HG02981 (cell line): ENCODE measurements at regions not wholly inside any gene's neighbourhood (a gene's known extent, or its start where the extent isn't known, plus 50 kb on each side); places are given as distances from the start of the nearest gene placed in this dataset.
"Not testable (repeated sequence)": the region's sequence is repeated elsewhere in the genome, so short reads cannot be mapped to it uniquely, and the experiment has no call there.

ENCODE experiments used
- ATAC-seq: cut with Tn5 transposase; IDR thresholded peaks from one replicate; pipeline ENCODE4 v1.9.1; 2021; ENCODE audit warnings: mild to moderate bottlenecking, moderate library complexity; ENCODE audit not compliant: unreplicated experiment

- no peak for ATAC-seq
These were observed 480.6 kb upstream of the CYLC2 start for GRCh38 chr9:102514541-102514940.

DNA sequence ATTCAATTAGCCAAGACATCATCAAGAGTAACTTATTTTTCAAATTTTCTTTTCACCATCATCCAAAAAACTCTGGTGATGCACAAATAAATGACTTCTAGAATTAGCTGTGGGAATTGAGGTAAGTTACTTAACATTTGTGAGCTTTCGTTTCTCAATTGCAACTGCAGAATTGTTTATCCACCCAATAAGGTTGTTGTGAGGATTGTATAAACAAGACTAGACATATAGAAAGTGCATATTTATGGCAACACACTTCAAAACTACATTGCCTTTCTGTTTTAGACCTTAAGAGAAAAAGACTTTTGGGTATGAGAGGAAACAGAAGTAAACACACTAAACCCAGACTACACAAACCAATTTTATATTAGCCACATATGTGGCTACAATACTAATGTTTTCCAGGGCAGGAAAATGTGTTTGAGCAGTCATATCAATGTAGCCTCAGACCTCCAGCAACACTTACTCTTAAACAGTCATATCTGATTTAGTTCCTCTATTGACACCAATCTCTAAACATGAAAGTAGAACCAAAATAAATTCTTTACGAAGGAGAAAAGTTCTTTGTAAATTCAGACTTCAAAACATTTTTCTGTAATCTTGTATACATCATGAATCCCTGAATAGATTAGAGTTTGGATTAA, 488.0 kb upstream of the CYLC2 start:
- no peak for ATAC-seq

GRCh38 chr9:102506406-102506805, 488.7 kb upstream of the CYLC2 start:
- no peak for ATAC-seq

DNA sequence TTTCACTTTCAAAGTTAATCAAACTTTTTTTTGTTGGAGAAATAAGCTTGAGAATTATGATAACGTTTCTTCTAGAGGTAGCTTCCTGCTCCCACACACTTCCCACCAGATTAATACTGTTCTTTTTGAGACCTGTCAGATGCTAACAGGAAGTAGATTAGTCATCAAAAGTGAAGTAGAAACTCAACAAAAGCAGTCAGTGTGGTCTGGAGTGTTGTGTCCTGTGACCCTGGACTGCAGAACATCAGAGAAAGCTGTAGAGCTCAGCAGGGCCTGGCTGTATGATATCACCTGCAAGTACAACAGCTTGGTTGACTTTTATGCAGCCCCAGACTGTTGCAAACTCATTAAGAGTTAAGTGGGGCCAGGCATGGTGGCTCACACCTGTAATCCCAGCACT, 495.7 kb upstream of the CYLC2 start:
- peak; percentile 90 for ATAC-seq

DNA sequence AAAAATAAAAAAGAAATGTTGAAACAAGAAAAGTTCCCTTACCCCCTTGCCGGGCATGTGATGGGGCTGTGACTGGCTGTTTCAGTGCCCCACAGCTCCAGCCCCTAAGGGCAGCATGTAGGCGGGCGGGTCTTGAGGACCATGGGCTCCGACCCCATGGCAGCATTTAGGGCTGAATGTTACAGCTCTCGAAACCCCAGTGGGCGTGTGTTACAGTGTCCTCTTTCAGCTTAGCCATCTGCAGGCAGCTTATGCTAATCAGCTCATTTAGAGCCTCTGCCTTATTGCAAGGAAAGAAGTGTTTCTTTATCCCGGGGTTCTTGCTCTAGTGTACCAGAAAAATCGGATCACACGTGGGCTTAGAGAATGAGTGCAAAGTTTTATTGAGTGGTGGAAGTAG, 497.4 kb upstream of the CYLC2 start:
- ATAC-seq, result no peak

DNA sequence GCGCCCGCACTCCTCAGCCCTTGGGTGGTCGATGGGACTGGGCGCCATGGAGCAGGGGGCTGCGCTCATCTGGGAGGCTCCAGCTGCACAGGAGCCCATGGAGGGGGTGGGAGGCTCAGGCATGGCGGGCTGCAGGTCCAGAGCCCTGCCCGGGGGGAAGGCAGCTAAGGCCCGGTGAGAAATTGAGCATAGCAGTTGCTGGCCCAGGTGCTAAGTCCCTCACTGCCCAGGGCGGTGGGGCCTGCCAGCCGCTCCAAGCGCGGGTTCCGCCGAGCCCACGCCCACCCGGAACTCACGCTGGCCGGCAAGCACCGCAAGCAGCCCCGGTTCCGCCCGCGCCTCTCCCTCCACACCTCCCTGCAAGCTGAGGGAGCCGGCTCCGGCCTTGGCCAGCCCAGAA, 508.2 kb upstream of the CYLC2 start:
- not testable (repeated sequence) for ATAC-seq

GRCh38 chr9:102483651-102484050, 511.5 kb upstream of the CYLC2 start:
- no peak for ATAC-seq

- ATAC-seq, result no peak
These were observed 512.4 kb upstream of the CYLC2 start for GRCh38 chr9:102482776-102483175.

DNA sequence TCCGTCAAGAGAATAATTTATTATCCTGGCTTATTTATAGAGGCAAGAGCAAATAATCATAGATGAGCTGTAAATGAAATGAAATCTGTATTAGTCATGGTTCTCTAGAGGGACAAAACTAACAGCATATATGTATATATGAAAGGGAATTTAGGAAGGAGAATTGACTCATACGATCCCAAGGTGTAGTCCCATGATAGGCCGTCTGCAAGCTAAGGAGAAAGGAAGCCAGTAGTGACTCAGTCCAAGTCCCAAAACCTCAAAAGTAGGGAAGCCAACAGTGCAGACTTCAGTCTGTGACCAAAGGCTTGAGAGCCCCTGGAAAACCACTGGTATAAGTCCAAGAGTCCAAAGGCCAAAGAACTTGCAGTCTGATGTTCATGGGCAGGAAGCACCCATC, 515.9 kb upstream of the CYLC2 start:
- ATAC-seq, result no peak

- ATAC-seq, result no peak
These were observed 520.8 kb upstream of the CYLC2 start for GRCh38 chr9:102474357-102474756.

DNA sequence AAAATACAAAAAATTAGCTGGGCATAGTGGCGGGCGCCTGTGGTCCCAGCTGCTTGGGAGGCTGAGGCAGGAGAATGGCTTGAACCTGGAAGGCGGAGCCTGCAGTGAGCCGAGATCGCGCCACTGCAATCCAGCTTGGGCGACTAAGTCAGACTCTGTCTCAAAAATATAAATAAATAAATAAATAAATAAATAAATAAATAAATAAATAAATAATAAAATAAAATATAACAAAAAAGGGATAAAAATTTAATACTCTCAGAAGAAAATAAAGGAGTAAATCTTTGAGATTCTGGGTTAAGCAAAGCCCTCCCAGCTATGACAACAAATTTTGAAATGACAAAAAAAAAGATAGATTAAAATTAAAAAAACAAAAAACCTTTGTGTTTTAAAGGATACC, 525.7 kb upstream of the CYLC2 start:
- ATAC-seq, result not testable (repeated sequence)

GRCh38 chr9:102461156-102461819, 533.8 kb upstream of the CYLC2 start:
- ATAC-seq, result no peak

- no peak for ATAC-seq
These were observed 535.3 kb upstream of the CYLC2 start for GRCh38 chr9:102459828-102460227.

- ATAC-seq, result no peak
These were observed 538.6 kb upstream of the CYLC2 start for GRCh38 chr9:102456562-102456961.

GRCh38 chr9:102445906-102446305, 549.2 kb upstream of the CYLC2 start:
- ATAC-seq, result no peak

- ATAC-seq, result no peak
These were observed 549.9 kb upstream of the CYLC2 start for GRCh38 chr9:102445181-102445747.

DNA sequence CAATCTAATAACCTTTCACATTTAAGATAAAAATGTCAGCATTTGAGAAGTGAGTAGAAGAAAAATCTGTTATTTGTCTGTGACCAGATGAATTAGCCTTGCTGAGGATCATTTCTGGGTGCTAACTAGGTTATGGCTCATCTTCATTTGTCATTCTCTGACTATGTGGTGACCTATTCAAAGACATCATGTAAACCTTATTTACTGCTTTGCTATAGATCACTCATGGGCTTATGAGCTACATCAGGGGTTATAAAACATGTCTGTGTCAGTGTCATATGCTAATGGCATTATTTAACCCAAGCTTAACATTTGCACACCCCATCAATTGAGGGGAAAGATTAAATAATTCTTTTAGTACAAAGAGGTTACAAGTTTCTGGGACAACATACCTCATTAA, 555.5 kb upstream of the CYLC2 start:
- ATAC-seq, result no peak

DNA sequence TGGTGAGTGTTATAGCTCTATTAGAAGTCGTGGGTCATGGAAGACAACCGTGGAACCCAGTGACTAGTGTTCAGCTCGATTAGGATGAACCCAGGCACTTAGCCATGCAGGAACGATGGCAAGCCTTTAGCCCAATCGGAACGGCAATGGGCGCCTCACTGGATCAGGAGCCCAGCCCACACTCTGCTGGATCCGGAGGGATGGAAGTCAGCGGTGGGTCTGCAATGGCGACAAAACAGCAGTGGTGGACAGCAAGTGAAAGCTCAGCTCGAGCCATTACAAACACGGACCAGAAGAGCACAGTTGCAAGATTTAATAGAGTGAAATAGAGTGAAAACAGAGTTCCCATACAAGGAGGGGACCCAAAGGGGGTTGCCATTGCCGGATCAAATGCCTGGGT, 558.5 kb upstream of the CYLC2 start:
- ATAC-seq, result not testable (repeated sequence)

DNA sequence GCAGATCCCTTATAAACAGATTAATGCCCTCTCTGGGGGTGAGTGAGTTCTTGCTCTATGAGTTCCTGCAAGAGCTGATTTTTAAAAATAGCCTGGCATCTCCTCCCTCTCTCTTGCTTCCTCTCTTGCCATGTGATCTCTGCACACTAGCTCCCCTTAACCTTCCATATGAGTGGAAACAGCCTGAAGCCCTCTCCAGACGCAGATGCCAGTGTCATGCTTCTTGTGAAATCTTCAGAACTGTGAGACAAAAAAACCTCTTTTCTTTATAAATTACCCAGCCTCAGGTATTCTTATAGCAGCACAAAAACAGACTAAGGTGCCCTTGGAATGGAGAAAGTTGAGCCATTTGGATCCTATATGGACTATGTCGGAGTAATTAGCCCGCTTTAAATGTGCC, 559.7 kb upstream of the CYLC2 start:
- no peak for ATAC-seq

DNA sequence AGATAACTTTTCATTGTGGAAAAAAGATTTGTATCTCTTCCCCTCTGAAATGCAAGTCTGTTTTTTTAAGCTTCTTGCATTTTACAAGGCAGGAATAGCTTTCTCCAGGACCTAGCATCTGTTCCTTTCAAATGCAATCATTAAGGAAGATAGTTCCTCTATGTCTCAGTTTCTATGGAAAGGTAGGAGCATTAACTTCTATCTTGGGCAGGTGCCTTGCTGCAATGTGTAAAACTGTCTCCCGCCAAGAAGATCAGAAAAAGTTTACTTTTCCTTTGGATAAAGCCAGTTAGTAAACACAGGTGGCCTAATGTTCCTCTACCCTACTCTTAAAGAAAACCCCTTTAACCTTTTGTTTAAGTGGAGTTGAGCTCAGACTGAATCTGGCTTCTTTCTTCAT, 560.6 kb upstream of the CYLC2 start:
- no peak for ATAC-seq

DNA sequence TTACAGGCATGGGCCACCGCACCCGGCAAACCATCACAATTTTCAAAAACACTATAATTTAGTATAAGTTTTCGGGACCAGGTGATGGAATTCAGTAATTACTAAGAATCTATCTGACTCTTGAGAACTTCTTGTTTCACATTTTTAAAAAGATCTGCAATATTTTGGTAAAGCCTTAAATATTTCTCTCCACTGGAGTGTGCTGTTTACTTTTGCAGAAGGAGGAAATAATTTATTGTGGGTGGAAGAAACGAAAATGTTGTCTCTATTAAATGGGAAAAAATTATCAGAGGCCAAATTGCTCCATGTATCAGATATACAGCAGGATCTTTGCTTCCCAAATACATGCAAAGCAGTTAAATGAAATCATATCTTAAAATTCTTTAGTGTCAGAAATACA, 566.8 kb upstream of the CYLC2 start:
- ATAC-seq, result no peak

DNA sequence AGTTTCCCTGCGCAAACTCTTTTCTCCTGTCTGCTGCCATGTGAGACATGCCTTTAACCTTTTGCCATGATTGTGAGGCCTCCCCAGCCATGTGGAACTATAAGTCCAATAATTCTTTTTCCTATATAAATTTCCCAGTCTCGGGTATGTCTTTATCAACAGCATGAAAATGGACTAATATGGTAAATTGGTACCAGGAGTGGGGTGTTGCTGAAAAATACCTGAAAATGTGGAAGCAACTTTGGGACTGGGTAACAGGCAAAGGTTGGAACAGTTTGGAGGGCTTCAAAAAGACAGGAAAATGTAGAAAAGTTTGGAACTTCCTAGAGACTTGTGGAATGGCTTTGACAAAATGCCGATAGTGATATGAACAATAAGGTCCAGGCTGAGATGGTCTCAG, 578.9 kb upstream of the CYLC2 start:
- ATAC-seq, result not testable (repeated sequence)
